ENCODE measurements at regions not wholly inside any gene's neighbourhood (a gene's known extent, or its start where the extent isn't known, plus 50 kb on each side); places are given as distances from the start of the nearest gene placed in this dataset.

GRCh38 chr3:140763532-140763931 lies 85.7 kb downstream of the TRIM42 start:
- no peak for ATAC-seq (ENCODE audit: low FRiP score)

GRCh38 chr3:140765246-140765645 lies 87.4 kb downstream of the TRIM42 start:
- Histone ChIP-seq H3K36me3 (ENCODE audit: control insufficient read depth in 1 of 2, insufficient read depth in 2 of 2, low read length in 1 of 2) (no peaks in the 10 kb centered on the region), H3K27ac (ENCODE audit: low read depth in 1 of 2, low read length in 2 of 2) (no peak overlapping the region), H3K4me3 (ENCODE audit: low read length in 2 of 2) (no peak overlapping the region), H3K9me3 (ENCODE audit: control insufficient read depth, low read length) (no peaks in the 10 kb centered on the region), H3K4me1 (ENCODE audit: control insufficient read depth in 1 of 2, insufficient read depth in 2 of 2, low read length in 2 of 2) (no peaks in the 10 kb centered on the region), H3K27me3 (ENCODE audit: control insufficient read depth in 1 of 2, insufficient read depth in 2 of 2, low read length in 1 of 2) (no peaks in the 10 kb centered on the region)
- ATAC-seq (ENCODE audit: low FRiP score) (no peak), DNase-seq (no peak)
- WGBS, 2 donors: 85 to 96% methylated on average over 2 of the region's 2 CpGs
- intact Hi-C loops (cut with DNase I): no loop called here

More at GRCh38 chr3:140763532-140763931, 85.7 kb downstream of the TRIM42 start:
- no peak for DNase-seq
- Histone ChIP-seq H3K36me3 (ENCODE audit: control insufficient read depth in 1 of 2, insufficient read depth in 2 of 2, low read length in 1 of 2) (no peaks in the 10 kb centered on the region), H3K27ac (ENCODE audit: low read depth in 1 of 2, low read length in 2 of 2) (no peak overlapping the region), H3K27me3 (ENCODE audit: control insufficient read depth in 1 of 2, insufficient read depth in 2 of 2, low read length in 1 of 2) (no peaks in the 10 kb centered on the region), H3K4me3 (ENCODE audit: low read length in 2 of 2) (no peak overlapping the region), H3K4me1 (ENCODE audit: control insufficient read depth in 1 of 2, insufficient read depth in 2 of 2, low read length in 2 of 2) (no peaks in the 10 kb centered on the region), H3K9me3 (ENCODE audit: control insufficient read depth, low read length) (peaks cover 1% of the 10 kb centered on the region)
- intact Hi-C loops (cut with DNase I): no loop called here
- 97 to 100% methylated on average over 1 of the region's 1 CpG for WGBS, 2 donors

DNA sequence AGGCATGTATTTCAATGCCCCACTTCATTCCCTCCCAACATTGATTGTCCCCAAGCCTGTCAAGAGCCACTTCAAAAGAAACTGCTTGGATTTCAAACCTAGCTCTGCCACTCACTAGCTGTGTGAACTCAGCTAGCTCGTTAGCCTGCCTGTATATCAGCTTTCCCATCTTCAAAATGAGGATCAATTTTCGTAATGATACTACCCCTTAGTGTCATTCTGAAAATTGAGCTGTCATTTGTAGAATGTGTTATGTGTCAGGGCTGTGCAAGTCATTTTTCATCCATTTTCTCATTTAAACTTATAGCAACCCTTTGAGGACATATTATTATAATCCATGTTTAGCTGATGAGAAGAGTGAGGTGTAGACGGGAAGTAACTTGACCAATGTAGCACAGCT lies 88.6 kb downstream of the TRIM42 start:
- peaks cover 2% of the 10 kb centered on the region for H3K9me3 ChIP-seq (ENCODE audit: control insufficient read depth, low read length)
- no peaks in the 10 kb centered on the region for H3K36me3 ChIP-seq (ENCODE audit: control insufficient read depth in 1 of 2, insufficient read depth in 2 of 2, low read length in 1 of 2)
- H3K27ac ChIP-seq (ENCODE audit: low read depth in 1 of 2, low read length in 2 of 2): no peak overlapping the region
- ATAC-seq (ENCODE audit: low FRiP score) (no peak), DNase-seq (no peak)
- intact Hi-C loops (cut with DNase I): no loop called here
- WGBS, 2 donors: 59 to 76% methylated on average over 3 of the region's 3 CpGs
- no peaks in the 10 kb centered on the region for H3K27me3 ChIP-seq (ENCODE audit: control insufficient read depth in 1 of 2, insufficient read depth in 2 of 2, low read length in 1 of 2)
- no peaks in the 10 kb centered on the region for H3K4me1 ChIP-seq (ENCODE audit: control insufficient read depth in 1 of 2, insufficient read depth in 2 of 2, low read length in 2 of 2)
- no peak overlapping the region for H3K4me3 ChIP-seq (ENCODE audit: low read length in 2 of 2)

- H3K27me3 ChIP-seq (ENCODE audit: control insufficient read depth in 1 of 2, insufficient read depth in 2 of 2, low read length in 1 of 2): no peaks in the 10 kb centered on the region
- intact Hi-C loops (cut with DNase I): no loop called here
- 3 to 5% methylated on average over 1 of the region's 1 CpG for WGBS, 2 donors
These were observed 89.7 kb downstream of the TRIM42 start for GRCh38 chr3:140767566-140767965.

GRCh38 chr3:140768941-140769340 lies 91.1 kb downstream of the TRIM42 start:
- no peaks in the 10 kb centered on the region for H3K36me3 ChIP-seq (ENCODE audit: control insufficient read depth in 1 of 2, insufficient read depth in 2 of 2, low read length in 1 of 2)
- no peak for ATAC-seq (ENCODE audit: low FRiP score)
- no peak overlapping the region for H3K27ac ChIP-seq (ENCODE audit: low read depth in 1 of 2, low read length in 2 of 2)
- no peak for DNase-seq
- intact Hi-C loops (cut with DNase I): no loop called here
- H3K4me3 ChIP-seq (ENCODE audit: low read length in 2 of 2): no peak overlapping the region
- peaks cover 2% of the 10 kb centered on the region for H3K9me3 ChIP-seq (ENCODE audit: control insufficient read depth, low read length)
- WGBS, 2 donors: 48 to 85% methylated on average over 2 of the region's 2 CpGs
- no peaks in the 10 kb centered on the region for H3K4me1 ChIP-seq (ENCODE audit: control insufficient read depth in 1 of 2, insufficient read depth in 2 of 2, low read length in 2 of 2)
- no peaks in the 10 kb centered on the region for H3K27me3 ChIP-seq (ENCODE audit: control insufficient read depth in 1 of 2, insufficient read depth in 2 of 2, low read length in 1 of 2)

More at GRCh38 chr3:140767566-140767965, 89.7 kb downstream of the TRIM42 start:
- Histone ChIP-seq H3K36me3 (ENCODE audit: control insufficient read depth in 1 of 2, insufficient read depth in 2 of 2, low read length in 1 of 2) (no peaks in the 10 kb centered on the region), H3K4me1 (ENCODE audit: control insufficient read depth in 1 of 2, insufficient read depth in 2 of 2, low read length in 2 of 2) (no peaks in the 10 kb centered on the region), H3K4me3 (ENCODE audit: low read length in 2 of 2) (no peak overlapping the region), H3K27ac (ENCODE audit: low read depth in 1 of 2, low read length in 2 of 2) (no peak overlapping the region), H3K9me3 (ENCODE audit: control insufficient read depth, low read length) (peaks cover 2% of the 10 kb centered on the region)
- DNase-seq (no peak), ATAC-seq (ENCODE audit: low FRiP score) (no peak)

- H3K36me3 ChIP-seq (ENCODE audit: control insufficient read depth in 1 of 2, insufficient read depth in 2 of 2, low read length in 1 of 2): no peaks in the 10 kb centered on the region
- 77 to 94% methylated on average over 6 of the region's 6 CpGs for WGBS, 2 donors
- no peak for DNase-seq
- H3K4me3 ChIP-seq (ENCODE audit: low read length in 2 of 2): no peak overlapping the region
- H3K27me3 ChIP-seq (ENCODE audit: control insufficient read depth in 1 of 2, insufficient read depth in 2 of 2, low read length in 1 of 2): no peaks in the 10 kb centered on the region
- peaks cover 2% of the 10 kb centered on the region for H3K9me3 ChIP-seq (ENCODE audit: control insufficient read depth, low read length)
- intact Hi-C loops (cut with DNase I): no loop called here
- ATAC-seq (ENCODE audit: low FRiP score): no peak
- H3K27ac ChIP-seq (ENCODE audit: low read depth in 1 of 2, low read length in 2 of 2): no peak overlapping the region
- H3K4me1 ChIP-seq (ENCODE audit: control insufficient read depth in 1 of 2, insufficient read depth in 2 of 2, low read length in 2 of 2): no peaks in the 10 kb centered on the region
These were observed 92.1 kb downstream of the TRIM42 start for GRCh38 chr3:140769951-140770350.

- Histone ChIP-seq H3K36me3 (ENCODE audit: control insufficient read depth in 1 of 2, insufficient read depth in 2 of 2, low read length in 1 of 2) (no peaks in the 10 kb centered on the region), H3K4me3 (ENCODE audit: low read length in 2 of 2) (no peak overlapping the region), H3K27me3 (ENCODE audit: control insufficient read depth in 1 of 2, insufficient read depth in 2 of 2, low read length in 1 of 2) (no peaks in the 10 kb centered on the region), H3K27ac (ENCODE audit: low read depth in 1 of 2, low read length in 2 of 2) (no peak overlapping the region), H3K9me3 (ENCODE audit: control insufficient read depth, low read length) (peaks cover 2% of the 10 kb centered on the region), H3K4me1 (ENCODE audit: control insufficient read depth in 1 of 2, insufficient read depth in 2 of 2, low read length in 2 of 2) (no peaks in the 10 kb centered on the region)
- DNase-seq (no peak), ATAC-seq (ENCODE audit: low FRiP score) (no peak)
- 79 to 82% methylated on average over 3 of the region's 3 CpGs for WGBS, 2 donors
- intact Hi-C loops (cut with DNase I): no loop called here
These were observed 93.3 kb downstream of the TRIM42 start for GRCh38 chr3:140770977-140771667.

DNA sequence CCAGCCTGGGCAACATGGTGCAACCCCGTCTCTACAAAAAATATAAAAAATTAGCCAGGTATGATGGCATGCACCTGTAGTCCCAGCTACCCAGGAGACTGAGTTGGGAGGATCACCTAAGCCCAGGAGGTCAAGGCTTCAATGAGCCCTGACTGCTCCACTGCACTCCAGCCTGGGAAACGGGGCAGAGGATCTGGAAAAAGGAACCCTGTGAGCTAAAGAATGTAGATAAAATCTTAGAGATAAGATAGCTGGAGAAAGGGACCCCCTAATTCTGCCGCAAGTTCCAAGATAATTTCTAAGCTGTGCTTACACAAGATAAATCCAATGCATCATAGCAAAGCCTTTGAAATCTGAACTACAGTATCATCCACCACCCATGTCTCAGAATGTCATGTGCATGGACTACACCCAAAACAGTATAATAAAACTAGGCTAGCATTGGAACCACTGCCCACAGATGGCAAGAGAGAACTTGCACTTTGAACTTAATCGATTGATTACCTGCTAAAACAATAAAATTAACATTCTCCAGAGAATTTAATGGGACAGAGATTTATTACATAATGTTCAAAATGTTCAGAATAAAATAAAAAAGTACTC lies 99.9 kb downstream of the TRIM42 start:
- Histone ChIP-seq H3K27ac (ENCODE audit: low read depth in 1 of 2, low read length in 2 of 2) (no peak overlapping the region), H3K9me3 (ENCODE audit: control insufficient read depth, low read length) (no peaks in the 10 kb centered on the region), H3K4me3 (ENCODE audit: low read length in 2 of 2) (no peak overlapping the region), H3K4me1 (ENCODE audit: control insufficient read depth in 1 of 2, insufficient read depth in 2 of 2, low read length in 2 of 2) (no peaks in the 10 kb centered on the region), H3K27me3 (ENCODE audit: control insufficient read depth in 1 of 2, insufficient read depth in 2 of 2, low read length in 1 of 2) (no peaks in the 10 kb centered on the region), H3K36me3 (ENCODE audit: control insufficient read depth in 1 of 2, insufficient read depth in 2 of 2, low read length in 1 of 2) (no peaks in the 10 kb centered on the region)
- DNase-seq (no peak), ATAC-seq (ENCODE audit: low FRiP score) (no peak)
- intact Hi-C loops (cut with DNase I): no loop called here
- WGBS, 2 donors: 52 to 53% methylated on average over 4 of the region's 4 CpGs

DNA sequence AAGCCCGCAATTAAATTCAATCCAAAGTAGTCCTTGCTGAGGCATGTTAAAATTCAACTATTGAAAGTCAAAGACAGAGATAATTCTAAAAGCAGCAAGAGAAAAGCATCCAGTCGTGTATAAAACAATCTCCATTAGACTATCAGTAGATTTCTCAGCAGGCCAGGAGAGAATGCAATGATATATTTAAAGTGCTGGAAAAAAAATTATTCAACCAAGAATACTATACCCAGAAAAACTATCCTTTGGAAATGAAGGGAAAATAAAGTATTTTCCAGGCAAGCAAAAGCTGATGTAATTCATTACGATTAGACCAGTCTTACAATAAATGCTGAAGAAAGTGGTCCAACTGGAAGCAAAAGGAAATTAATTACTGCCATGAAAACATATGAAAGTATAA lies 113.5 kb downstream of the TRIM42 start:
- H3K27ac ChIP-seq (ENCODE audit: low read depth in 1 of 2, low read length in 2 of 2): no peak overlapping the region
- no peaks in the 10 kb centered on the region for H3K4me1 ChIP-seq (ENCODE audit: control insufficient read depth in 1 of 2, insufficient read depth in 2 of 2, low read length in 2 of 2)
- no peak for ATAC-seq (ENCODE audit: low FRiP score)
- intact Hi-C loops (cut with DNase I): no loop called here
- DNase-seq: no peak
- H3K9me3 ChIP-seq (ENCODE audit: control insufficient read depth, low read length): no peaks in the 10 kb centered on the region
- H3K27me3 ChIP-seq (ENCODE audit: control insufficient read depth in 1 of 2, insufficient read depth in 2 of 2, low read length in 1 of 2): no peaks in the 10 kb centered on the region
- H3K4me3 ChIP-seq (ENCODE audit: low read length in 2 of 2): no peak overlapping the region
- no peaks in the 10 kb centered on the region for H3K36me3 ChIP-seq (ENCODE audit: control insufficient read depth in 1 of 2, insufficient read depth in 2 of 2, low read length in 1 of 2)
- WGBS, 2 donors: 80 to 81% methylated on average over 3 of the region's 3 CpGs

Data from aorta (tissue), 5 donors.